ENCODE measurements at regions not wholly inside any gene's neighbourhood (a gene's known extent, or its start where the extent isn't known, plus 50 kb on each side); places are given as distances from the start of the nearest gene placed in this dataset.

DNA sequence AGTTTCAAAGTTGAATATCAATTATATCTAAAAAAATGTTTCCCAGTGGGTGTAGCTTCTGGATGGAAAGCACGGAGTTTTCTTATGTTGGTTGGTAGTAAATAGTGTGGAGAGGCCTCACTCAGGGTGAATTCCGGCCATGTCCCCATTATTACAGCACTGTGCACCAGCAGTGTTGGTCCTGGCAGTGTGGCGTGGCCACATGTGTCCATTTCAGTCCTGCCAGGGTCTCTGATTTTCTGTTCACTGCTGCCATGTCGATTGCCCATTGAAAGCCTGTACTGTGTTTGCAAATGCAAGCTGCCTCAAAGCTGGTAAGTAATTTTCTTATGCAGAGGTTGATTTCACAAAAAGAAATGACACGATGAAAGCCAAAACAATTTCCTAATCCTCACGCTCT is 386.2 kb downstream of the GALR1 start:
- no peak for TF ChIP-seq SUZ12 (IDR thresholded peaks at IDR 0.05; ENCODE audit: extremely low read depth, insufficient read depth, insufficient read length)
- TF ChIP-seq ZNF274 (IDR thresholded peaks at IDR 0.05; ENCODE audit: low read depth, low read length) = no peak
- no peak for TF ChIP-seq YY1 (IDR thresholded peaks at IDR 0.05; ENCODE audit: insufficient read depth, insufficient read length)
